BLaER1 treated with 17β-estradiol and CSF1 and Interleukin-3, amounts not matched to agents 10 nM and 100 nM (cell line): ENCODE measurements at regions not wholly inside any gene's neighbourhood (a gene's known extent, or its start where the extent isn't known, plus 50 kb on each side); places are given as distances from the start of the nearest gene placed in this dataset.

Experiments used
- H3K27ac ChIP-seq, 11 experiments: shearing (Covaris generic); formaldehyde crosslinking; 2 replicates each; pipeline ENCODE4 v1.8.1; 2022
- H3K27me3 ChIP-seq, 11 experiments: shearing (Covaris generic); formaldehyde crosslinking; 2 replicates each; pipeline ENCODE4 v1.8.1; 2022
- H3K36me3 ChIP-seq, 11 experiments: shearing (Covaris generic); formaldehyde crosslinking; 2 replicates each; pipeline ENCODE4 v1.8.1; 2022
- H3K4me1 ChIP-seq, 10 experiments: shearing (Covaris generic); formaldehyde crosslinking; 2 replicates each; pipeline ENCODE4 v1.8.1; 2022
- H3K4me2 ChIP-seq, 11 experiments: shearing (Covaris generic); formaldehyde crosslinking; 2 replicates each; pipeline ENCODE4 v1.8.1; 2022
- H3K4me3 ChIP-seq, 10 experiments: shearing (Covaris generic); formaldehyde crosslinking; 2 replicates each; pipeline ENCODE4 v1.8.1; 2022
- H3K9ac ChIP-seq, 11 experiments: shearing (Covaris generic); formaldehyde crosslinking; 2 replicates each; pipeline ENCODE4 v1.8.1; 2022
- H3K9me3 ChIP-seq, 11 experiments: shearing (Covaris generic); formaldehyde crosslinking; replicated peaks in 1 of 11; 2 replicates each; pipeline ENCODE4 v1.8.1; 2022
- H4K20me1 ChIP-seq, 11 experiments: shearing (Covaris generic); formaldehyde crosslinking; 2 replicates each; pipeline ENCODE4 v1.8.1; 2022
- Cebpa-rat ChIP-seq, 11 experiments: shearing (Covaris generic); IDR thresholded peaks; 2 replicates each; pipeline ENCODE4 v1.8.1; 2022

DNA sequence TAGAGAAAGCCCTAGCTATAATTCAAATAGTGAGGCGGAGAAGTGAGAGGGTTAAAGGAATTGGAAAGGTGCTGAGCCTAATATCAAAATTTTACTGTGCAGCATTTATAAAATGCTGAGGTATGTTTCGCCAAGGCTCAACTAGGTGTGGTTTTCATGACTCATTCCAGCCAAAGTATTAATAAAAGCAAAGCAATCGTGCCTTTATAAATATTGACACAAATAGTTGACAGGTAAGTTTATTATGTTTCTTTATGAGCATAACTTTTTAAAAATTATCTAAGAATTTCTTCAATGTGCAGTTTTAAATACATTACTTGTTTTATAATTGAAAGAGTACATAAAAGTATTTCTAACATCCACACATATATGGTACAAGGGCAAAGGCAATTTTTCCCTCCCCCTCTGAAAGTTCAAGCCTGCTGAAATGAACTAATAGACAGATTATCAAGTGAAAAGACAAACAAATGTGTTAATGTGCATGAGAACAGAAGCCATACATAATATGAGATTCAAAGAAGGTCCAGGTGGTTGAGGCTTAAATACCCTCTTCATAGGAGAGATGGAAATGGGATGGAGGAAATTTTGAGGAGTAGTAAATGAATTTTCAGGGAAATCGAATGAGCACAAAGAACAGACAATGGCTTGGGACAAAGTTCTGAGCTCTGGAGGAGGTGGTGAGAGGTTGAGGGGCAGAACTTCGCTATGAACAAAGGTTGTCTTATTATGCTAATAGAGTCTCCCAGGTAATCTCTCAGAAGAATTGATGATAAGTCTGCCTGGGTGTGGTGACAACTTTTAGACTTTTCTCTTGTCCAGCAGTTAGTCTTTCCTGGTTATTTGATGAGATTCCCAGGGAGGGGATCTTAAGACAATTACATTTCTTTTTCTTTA lies 326.5 kb downstream of the BUD13 start:
- no peak overlapping the region for H3K27ac ChIP-seq
- no peak for TF ChIP-seq Cebpa-rat (IDR thresholded peaks at IDR 0.05)
- H3K4me3 ChIP-seq, result no peak overlapping the region
- no peaks in the 10 kb centered on the region for H3K36me3 ChIP-seq
- no peaks in the 10 kb centered on the region for H3K27me3 ChIP-seq
- H3K9me3 ChIP-seq, result peaks cover 28 to 44% (median 33%) of the 10 kb centered on the region in 11 experiments
- H3K4me1 ChIP-seq, result no peaks in the 10 kb centered on the region
- H3K9ac ChIP-seq, result no peak overlapping the region
- no peak overlapping the region for H3K4me2 ChIP-seq
- H4K20me1 ChIP-seq, result no peaks in the 10 kb centered on the region

DNA sequence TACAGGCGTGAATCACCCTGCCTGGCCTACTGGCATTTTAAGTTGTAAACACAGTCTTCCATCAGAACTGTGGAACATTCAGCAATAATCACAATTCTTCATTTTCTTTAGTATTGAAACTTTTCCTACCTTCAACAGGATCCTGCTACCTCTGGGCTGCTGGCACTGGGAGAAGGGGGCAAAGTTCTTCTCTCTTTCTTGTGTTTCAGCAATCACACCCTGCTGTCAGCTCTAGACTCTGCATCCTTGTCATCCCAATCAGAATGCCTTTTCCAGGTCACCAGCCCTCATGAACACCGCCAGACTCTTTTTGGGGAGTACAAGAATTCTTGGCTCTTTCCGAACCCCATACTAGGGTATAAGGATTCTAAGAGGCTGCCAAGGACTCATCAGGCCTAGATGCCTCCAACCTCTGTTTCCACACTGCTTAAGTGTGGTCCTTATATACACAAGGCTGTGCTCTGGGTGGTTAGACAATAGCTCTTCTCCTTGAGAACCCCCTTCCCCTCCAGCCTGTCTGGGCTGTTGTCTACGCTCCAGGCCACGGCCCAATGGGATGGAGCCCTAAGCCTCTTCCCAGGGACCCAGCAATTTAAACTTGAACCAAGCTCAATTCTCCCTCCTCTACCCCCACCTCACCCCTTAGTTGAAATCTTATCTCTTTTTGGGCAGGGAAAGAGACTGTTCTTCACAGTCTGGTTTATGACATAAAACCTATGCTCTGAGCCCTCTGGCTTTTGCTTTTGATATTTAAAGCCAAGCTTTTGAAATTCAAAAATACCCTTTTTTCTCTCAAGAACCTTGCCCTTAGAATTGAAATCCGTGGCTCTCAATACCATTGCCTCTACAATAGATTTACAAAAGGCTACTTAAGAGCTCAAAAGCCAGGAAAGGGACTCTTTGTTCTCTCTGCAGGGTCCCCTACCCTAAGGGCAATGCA lies 327.4 kb downstream of the BUD13 start:
- H3K9ac ChIP-seq, result no peak overlapping the region
- peaks cover 35 to 46% (median 39%) of the 10 kb centered on the region in 11 experiments for H3K9me3 ChIP-seq
- H3K4me3 ChIP-seq, result no peak overlapping the region

DNA sequence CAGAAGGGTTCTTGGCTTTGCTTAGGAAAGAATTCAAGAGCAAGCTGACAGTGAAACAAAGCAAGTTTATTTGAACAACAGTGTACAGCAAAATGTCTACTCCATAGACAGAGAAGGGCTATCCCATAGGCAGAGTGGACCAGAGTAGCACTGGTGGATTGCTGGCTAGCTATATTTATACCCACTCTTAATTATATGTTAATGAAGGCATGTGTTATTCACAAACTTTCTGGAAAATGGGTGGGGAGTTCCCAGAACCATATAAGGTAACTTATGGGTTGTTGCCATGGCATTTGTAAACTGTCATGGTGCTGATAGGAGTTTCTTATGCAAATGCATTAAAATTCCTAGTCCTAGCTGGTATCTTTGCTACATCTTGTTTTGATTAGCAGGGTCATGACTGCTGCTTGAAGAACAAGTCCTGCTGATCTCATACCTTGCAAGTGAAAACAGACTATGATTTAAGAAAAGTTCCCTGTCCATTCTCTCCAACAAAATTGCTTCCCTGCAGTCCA lies 330.5 kb downstream of the BUD13 start:
- H3K4me2 ChIP-seq, result no peak overlapping the region
- H3K36me3 ChIP-seq, result peaks cover 0 to 5% (median 0%) of the 10 kb centered on the region in 11 experiments; a peak in 1 of 22 replicates
- no peaks in the 10 kb centered on the region for H3K27me3 ChIP-seq
- H3K9ac ChIP-seq, result no peak overlapping the region
- H4K20me1 ChIP-seq, result no peaks in the 10 kb centered on the region
- H3K9me3 ChIP-seq, result peaks cover 34 to 42% (median 37%) of the 10 kb centered on the region in 11 experiments
- no peak overlapping the region for H3K4me3 ChIP-seq
- H3K4me1 ChIP-seq, result peaks cover 0 to 14% (median 2%) of the 10 kb centered on the region in 10 experiments; a peak in 5 of 20 replicates
- no peak for TF ChIP-seq Cebpa-rat (IDR thresholded peaks at IDR 0.05)
- H3K27ac ChIP-seq, result no peak overlapping the region

More for the DNA sequence above, 327.4 kb downstream of the BUD13 start:
- H3K4me2 ChIP-seq, result no peak overlapping the region
- H3K4me1 ChIP-seq, result no peaks in the 10 kb centered on the region
- no peak for TF ChIP-seq Cebpa-rat (IDR thresholded peaks at IDR 0.05)
- H4K20me1 ChIP-seq, result no peaks in the 10 kb centered on the region
- H3K27me3 ChIP-seq, result no peaks in the 10 kb centered on the region
- no peak overlapping the region for H3K27ac ChIP-seq
- H3K36me3 ChIP-seq, result peaks cover 0 to 4% (median 0%) of the 10 kb centered on the region in 11 experiments; a peak in 1 of 22 replicates

DNA sequence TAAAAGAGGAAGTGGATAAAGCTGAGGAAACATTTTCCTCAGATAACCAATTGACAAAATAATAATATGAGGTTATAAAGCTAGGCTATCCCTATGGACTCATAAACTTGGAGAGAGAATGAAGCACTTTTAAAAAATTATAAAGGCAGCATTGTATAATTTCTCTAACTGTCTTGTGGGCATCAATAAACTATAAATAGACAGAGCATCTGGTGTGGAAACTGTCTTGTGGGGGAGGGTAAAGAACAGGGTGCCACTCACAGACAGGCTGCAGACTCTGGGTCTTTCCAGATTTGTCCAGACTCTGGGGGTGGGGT lies 333.5 kb downstream of the BUD13 start:
- H3K4me1 ChIP-seq, result peaks cover 0 to 14% (median 2%) of the 10 kb centered on the region in 10 experiments; a peak in 5 of 20 replicates
- H3K36me3 ChIP-seq, result peaks cover 0 to 5% (median 0%) of the 10 kb centered on the region in 11 experiments; a peak in 1 of 22 replicates
- peak overlapping the region in 1 of 11 experiments; percentile 45; a peak in 1 of 22 replicates for H3K4me2 ChIP-seq
- no peak for TF ChIP-seq Cebpa-rat (IDR thresholded peaks at IDR 0.05)
- peaks cover 34 to 42% (median 37%) of the 10 kb centered on the region in 11 experiments for H3K9me3 ChIP-seq
- no peaks in the 10 kb centered on the region for H4K20me1 ChIP-seq
- no peaks in the 10 kb centered on the region for H3K27me3 ChIP-seq
- no peak overlapping the region for H3K27ac ChIP-seq
- H3K9ac ChIP-seq, result no peak overlapping the region
- H3K4me3 ChIP-seq, result no peak overlapping the region

DNA sequence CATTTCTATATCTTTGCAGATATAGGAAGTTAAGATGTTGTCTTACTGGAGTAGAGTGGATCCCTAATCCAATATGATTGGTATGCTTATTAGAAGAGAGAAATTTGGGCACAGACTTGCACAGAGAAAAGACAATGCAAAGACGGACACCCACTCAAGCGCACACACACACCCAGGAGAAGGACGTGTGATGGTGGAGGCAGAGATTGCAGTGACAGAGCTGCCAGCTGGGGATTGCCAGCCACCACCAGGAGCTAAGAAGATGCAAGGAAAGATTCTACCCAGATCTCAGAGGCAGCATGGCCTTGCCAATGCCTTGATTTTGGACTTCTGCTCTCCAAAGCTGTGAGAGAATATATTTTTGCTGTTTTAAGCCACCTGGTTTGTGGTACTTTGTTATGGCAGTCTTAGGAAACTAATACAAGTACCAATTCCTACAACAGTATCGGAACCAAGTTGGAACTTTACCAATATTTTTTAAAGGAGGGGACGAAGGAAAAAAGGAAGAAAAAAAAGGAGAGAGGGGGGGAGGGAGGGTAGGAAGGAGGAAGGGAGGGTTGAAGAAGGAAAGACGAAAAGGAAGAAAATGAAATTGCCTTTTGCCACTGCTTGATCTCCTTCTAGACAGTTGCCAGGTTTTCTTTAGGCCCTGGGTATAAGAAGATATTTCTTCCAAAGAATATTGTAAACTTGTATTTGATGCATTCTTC lies 334.0 kb downstream of the BUD13 start:
- Histone ChIP-seq H3K4me1 (peaks cover 0 to 14% (median 2%) of the 10 kb centered on the region in 10 experiments; a peak in 5 of 20 replicates), H3K36me3 (peaks cover 0 to 5% (median 0%) of the 10 kb centered on the region in 11 experiments; a peak in 1 of 22 replicates)

DNA sequence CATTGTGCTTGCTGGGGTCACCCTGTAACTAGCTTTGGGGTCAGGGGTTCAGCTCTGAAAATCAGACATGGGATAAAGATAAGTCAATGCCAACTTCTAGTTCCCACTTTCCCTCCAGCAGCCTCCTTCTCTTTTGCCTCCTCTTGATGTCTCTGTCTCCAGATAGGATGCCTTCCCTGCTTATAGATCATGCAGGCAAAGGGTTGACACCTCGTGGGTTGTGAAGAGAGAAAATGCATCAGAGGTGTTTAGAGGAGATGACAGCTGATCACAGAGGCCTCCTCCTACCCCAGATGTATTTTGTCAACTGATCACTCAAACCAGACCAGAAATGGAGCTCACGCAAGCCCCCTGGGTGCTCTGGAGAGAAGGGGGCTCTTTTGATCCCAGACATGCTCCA lies 337.8 kb downstream of the BUD13 start:
- Histone ChIP-seq H3K36me3 (no peaks in the 10 kb centered on the region), H4K20me1 (no peaks in the 10 kb centered on the region), H3K27ac (no peak overlapping the region), H3K4me3 (no peak overlapping the region), H3K9me3 (peaks cover 3 to 5% (median 4%) of the 10 kb centered on the region in 11 experiments), H3K27me3 (no peaks in the 10 kb centered on the region), H3K4me1 (peaks cover 0 to 14% (median 2%) of the 10 kb centered on the region in 10 experiments; a peak in 5 of 20 replicates), H3K4me2 (no peak overlapping the region), H3K9ac (no peak overlapping the region)
- no peak for TF ChIP-seq Cebpa-rat (IDR thresholded peaks at IDR 0.05)

More for the DNA sequence above, 334.0 kb downstream of the BUD13 start:
- TF ChIP-seq Cebpa-rat (IDR thresholded peaks at IDR 0.05), result no peak
- Histone ChIP-seq H4K20me1 (no peaks in the 10 kb centered on the region), H3K4me3 (no peak overlapping the region), H3K9ac (no peak overlapping the region), H3K27me3 (no peaks in the 10 kb centered on the region), H3K27ac (no peak overlapping the region), H3K9me3 (peaks cover 34 to 41% (median 37%) of the 10 kb centered on the region in 11 experiments), H3K4me2 (peak overlapping the region in 1 of 11 experiments; percentile 45; a peak in 1 of 22 replicates)

DNA sequence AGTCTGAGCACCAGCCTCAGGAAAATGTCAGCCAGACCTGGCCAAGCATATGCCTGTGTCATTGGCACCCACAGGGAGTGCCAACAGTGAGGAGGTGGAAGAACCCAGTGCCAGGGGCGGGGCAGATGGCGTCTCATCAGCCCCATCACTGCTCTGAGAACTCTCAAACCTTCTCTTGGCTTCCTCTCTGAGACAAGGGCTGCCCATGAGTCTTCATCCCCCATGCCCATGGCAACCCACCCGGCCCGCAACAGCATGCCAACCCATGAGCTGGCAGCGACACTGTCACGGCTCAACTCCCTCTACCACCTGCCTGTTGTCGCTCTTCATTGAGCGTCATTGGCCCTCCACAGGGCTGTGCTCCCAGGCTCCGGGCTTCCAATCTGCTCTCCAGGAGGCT lies 340.5 kb downstream of the BUD13 start:
- Histone ChIP-seq H3K27me3 (no peaks in the 10 kb centered on the region), H4K20me1 (no peaks in the 10 kb centered on the region), H3K4me2 (no peak overlapping the region), H3K27ac (no peak overlapping the region), H3K4me1 (no peaks in the 10 kb centered on the region), H3K36me3 (no peaks in the 10 kb centered on the region), H3K9me3 (no peaks in the 10 kb centered on the region), H3K9ac (no peak overlapping the region), H3K4me3 (no peak overlapping the region)
- no peak for TF ChIP-seq Cebpa-rat (IDR thresholded peaks at IDR 0.05)

DNA sequence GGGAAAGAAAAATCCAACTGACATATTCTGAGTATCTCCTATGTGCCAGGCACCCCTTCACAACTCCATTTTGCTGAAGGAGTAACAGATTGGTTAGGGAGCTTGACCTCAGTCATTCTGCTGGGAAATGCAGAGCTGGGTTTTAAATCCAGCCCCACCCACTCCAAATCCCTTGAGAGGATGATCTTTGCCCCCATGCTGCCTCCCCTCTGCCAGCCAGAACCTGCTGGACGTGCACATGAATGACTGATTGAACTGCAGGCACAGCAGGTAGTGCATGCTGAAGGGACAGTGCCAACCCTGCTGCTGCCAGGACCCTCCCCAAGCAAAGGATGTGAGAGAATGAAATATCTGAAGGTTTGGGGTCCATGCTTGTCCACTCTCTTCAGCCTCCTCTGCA lies 340.9 kb downstream of the BUD13 start:
- H3K27me3 ChIP-seq, result no peaks in the 10 kb centered on the region
- H3K9me3 ChIP-seq, result no peaks in the 10 kb centered on the region
- H3K36me3 ChIP-seq, result no peaks in the 10 kb centered on the region
- H3K4me2 ChIP-seq, result no peak overlapping the region
- no peak overlapping the region for H3K9ac ChIP-seq
- no peaks in the 10 kb centered on the region for H4K20me1 ChIP-seq
- H3K27ac ChIP-seq, result no peak overlapping the region
- no peak overlapping the region for H3K4me3 ChIP-seq
- no peak for TF ChIP-seq Cebpa-rat (IDR thresholded peaks at IDR 0.05)
- H3K4me1 ChIP-seq, result no peaks in the 10 kb centered on the region
